Ectodermal cell (in vitro differentiated cells): ENCODE measurements at regions not wholly inside any gene's neighbourhood (a gene's known extent, or its start where the extent isn't known, plus 50 kb on each side); places are given as distances from the start of the nearest gene placed in this dataset.
"Not testable (repeated sequence)": the region's sequence is repeated elsewhere in the genome, so short reads cannot be mapped to it uniquely, and the experiment has no call there.

Experiments used
- H3K27ac ChIP-seq: 2 replicates; pipeline ENCODE4 v1.7.0; 2013; ENCODE audit warnings: mild to moderate bottlenecking, low read depth, low read length; ENCODE audit not compliant: insufficient read depth, poor library complexity, severe bottlenecking
- H3K27me3 ChIP-seq: 2 replicates; pipeline ENCODE4 v1.7.0; 2013; ENCODE audit warnings: mild to moderate bottlenecking, low read length; ENCODE audit not compliant: insufficient read depth, control insufficient read depth, poor library complexity, severe bottlenecking
- H3K36me3 ChIP-seq: one replicate; pipeline ENCODE4 v1.7.0; 2013; ENCODE audit warnings: low read length; ENCODE audit not compliant: control insufficient read depth, insufficient read depth
- H3K4me1 ChIP-seq: one replicate; pipeline ENCODE4 v1.7.0; 2013; ENCODE audit warnings: low read length; ENCODE audit not compliant: control insufficient read depth, insufficient read depth
- H3K4me3 ChIP-seq: 2 replicates; pipeline ENCODE4 v1.7.0; 2013; ENCODE audit warnings: low read depth, low read length, control low read depth; ENCODE audit not compliant: insufficient read depth
- H3K9me3 ChIP-seq: 2 replicates; pipeline ENCODE4 v1.7.0; 2013; ENCODE audit warnings: mild to moderate bottlenecking, low read length, moderate library complexity; ENCODE audit not compliant: control insufficient read depth
- WGBS, 2 experiments: methylation state at CpG; one replicate each; pipeline ENCODE4 v1.1.7; 2013; ENCODE audit warnings: missing lambda C conversion rate in 2 of 2; 5-methylcytosine and 5-hydroxymethylcytosine counted together

DNA sequence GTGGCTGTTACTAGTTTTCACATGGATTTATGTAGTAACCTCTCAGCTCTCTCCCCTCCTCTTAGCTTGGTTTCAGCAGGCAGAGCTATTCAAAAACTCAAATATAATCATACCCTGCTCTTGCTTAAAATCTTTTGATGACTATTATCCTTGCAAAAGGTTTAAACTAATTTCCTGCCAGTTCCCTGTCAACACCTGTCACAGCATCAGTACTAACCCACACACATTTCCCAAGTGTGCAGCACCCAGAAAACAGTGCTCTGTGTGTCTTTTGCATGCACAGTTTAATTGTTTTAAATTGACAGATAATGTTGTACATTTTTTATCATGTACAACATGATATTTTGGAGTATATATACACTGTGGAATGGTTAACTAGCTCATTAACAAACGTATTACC is 202.0 kb downstream of the PAPSS1 start:
- Histone ChIP-seq H3K4me3 (no peak overlapping the region), H3K9me3 (no peaks in the 10 kb centered on the region), H3K36me3 (no peaks in the 10 kb centered on the region), H3K27me3 (no peaks in the 10 kb centered on the region), H3K4me1 (no peaks in the 10 kb centered on the region), H3K27ac (no peak overlapping the region)
- 100% methylated on average over 1 of the region's 1 CpG; no CpG with 5 or more reads in 1 of the 2 experiments for WGBS, 2 experiments

GRCh38 chr4:107512549-107512948 is 207.5 kb downstream of the PAPSS1 start:
- no peak overlapping the region for H3K27ac ChIP-seq
- no peak overlapping the region for H3K4me3 ChIP-seq
- no peaks in the 10 kb centered on the region for H3K9me3 ChIP-seq
- H3K27me3 ChIP-seq = no peaks in the 10 kb centered on the region
- H3K4me1 ChIP-seq = no peaks in the 10 kb centered on the region
- H3K36me3 ChIP-seq = no peaks in the 10 kb centered on the region

DNA sequence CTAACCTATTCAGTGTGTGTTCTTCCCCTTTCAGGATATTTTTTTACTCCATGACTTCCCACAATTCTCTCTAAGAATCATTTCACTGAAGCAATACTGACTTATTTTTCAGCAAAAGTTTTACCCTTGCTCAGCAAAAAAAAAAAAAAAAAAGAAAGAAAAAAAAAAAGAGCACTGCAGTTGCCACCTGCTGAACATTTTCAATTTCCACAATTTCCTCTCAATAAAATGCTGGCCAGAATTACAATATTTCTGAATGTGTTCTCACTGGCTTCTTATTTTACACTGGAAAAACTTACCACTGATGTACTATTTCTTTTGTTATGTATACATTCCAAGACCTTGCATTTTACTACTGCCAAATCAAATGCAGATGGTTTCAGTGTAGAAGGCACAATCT is 210.4 kb downstream of the PAPSS1 start:
- no peak overlapping the region for H3K27ac ChIP-seq
- H3K36me3 ChIP-seq = no peaks in the 10 kb centered on the region
- H3K4me3 ChIP-seq = no peak overlapping the region
- H3K4me1 ChIP-seq = no peaks in the 10 kb centered on the region
- H3K27me3 ChIP-seq = no peaks in the 10 kb centered on the region
- H3K9me3 ChIP-seq = no peaks in the 10 kb centered on the region

DNA sequence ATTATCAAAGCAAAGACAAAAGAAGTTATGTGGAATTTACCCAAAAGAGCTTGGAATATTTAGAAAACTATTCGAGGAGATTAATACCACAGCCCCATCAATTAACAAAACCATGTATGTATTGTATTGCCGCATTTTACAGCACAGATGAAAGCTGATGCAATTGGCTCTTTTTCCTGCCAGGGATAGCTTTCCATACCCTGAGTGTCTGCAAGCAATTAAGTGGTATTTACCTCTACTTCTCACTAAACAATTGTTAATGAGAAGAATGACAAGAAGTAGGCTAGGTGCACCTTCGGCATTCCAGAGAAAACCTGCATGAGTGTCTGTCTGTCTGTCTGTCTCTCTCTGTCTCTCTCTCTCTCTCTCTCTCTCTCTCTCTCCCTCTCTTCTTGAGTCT is 219.5 kb downstream of the PAPSS1 start:
- H3K4me3 ChIP-seq = no peak overlapping the region
- H3K36me3 ChIP-seq = no peaks in the 10 kb centered on the region

GRCh38 chr4:107497054-107497453 is 223.0 kb downstream of the PAPSS1 start:
- Histone ChIP-seq H3K27ac (no peak overlapping the region), H3K27me3 (no peaks in the 10 kb centered on the region), H3K9me3 (no peaks in the 10 kb centered on the region), H3K4me1 (no peaks in the 10 kb centered on the region), H3K36me3 (no peaks in the 10 kb centered on the region), H3K4me3 (no peak overlapping the region)
- WGBS, 2 experiments = 71% methylated on average over 2 of the region's 2 CpGs; no CpG with 5 or more reads in 1 of the 2 experiments

More for the DNA sequence above, 219.5 kb downstream of the PAPSS1 start:
- Histone ChIP-seq H3K27ac (no peak overlapping the region), H3K27me3 (no peaks in the 10 kb centered on the region), H3K9me3 (no peaks in the 10 kb centered on the region), H3K4me1 (no peaks in the 10 kb centered on the region)
- 77 to 86% methylated on average over 3 of the region's 3 CpGs for WGBS, 2 experiments

- H3K4me1 ChIP-seq = no peaks in the 10 kb centered on the region
- H3K27ac ChIP-seq = no peak overlapping the region
- H3K9me3 ChIP-seq = no peaks in the 10 kb centered on the region
- no peaks in the 10 kb centered on the region for H3K36me3 ChIP-seq
- H3K4me3 ChIP-seq = no peak overlapping the region
- H3K27me3 ChIP-seq = no peaks in the 10 kb centered on the region
- 79 to 88% methylated on average over 3 to 5 of the region's 5 CpGs for whole genome bisulfite sequencing, 2 experiments
Observed at GRCh38 chr4:107492566-107492965, 227.5 kb downstream of the PAPSS1 start.

DNA sequence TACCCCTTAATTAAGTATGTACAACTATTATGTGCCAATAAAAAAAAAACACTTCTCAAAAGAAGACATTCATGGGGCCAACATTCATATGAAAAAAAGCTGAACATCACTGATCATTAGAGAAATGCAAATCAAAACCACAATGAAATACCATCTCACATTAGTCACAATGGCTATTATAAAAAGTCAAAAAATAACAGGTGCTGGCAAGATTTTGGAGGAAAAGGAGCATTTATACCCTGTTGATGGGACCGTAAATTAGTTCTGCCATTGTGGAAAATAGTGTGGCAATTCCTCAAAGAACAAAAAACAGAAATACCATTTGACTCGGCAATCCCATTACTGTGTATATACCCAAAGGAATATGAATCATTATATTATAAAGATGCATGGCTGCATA is 229.9 kb downstream of the PAPSS1 start:
- Histone ChIP-seq H3K9me3 (no peaks in the 10 kb centered on the region), H3K27ac (no peak overlapping the region), H3K4me1 (no peaks in the 10 kb centered on the region), H3K27me3 (no peaks in the 10 kb centered on the region), H3K36me3 (no peaks in the 10 kb centered on the region), H3K4me3 (no peak overlapping the region)
- 77 to 100% methylated on average over 1 to 2 of the region's 2 CpGs for WGBS, 2 experiments

DNA sequence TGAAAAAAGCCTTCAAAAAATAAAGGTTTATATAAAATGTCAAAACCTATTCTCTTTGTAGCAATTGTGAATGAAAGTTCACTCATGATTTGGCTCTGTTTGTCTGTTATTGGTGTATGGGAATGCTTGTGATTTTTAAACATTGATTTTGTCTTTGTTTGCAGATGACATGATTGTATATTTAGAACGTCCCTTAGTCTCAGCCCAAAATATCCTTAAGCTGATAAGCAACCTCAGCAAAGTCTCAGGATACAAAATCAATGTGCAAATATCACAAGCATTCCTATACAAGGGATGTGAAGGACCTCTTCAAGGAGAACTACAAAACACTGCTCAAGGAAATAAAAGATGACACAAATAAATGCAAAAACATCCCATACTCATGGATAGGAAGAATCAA is 236.4 kb downstream of the PAPSS1 start:
- H3K4me3 ChIP-seq, H3K27ac ChIP-seq, H3K36me3 ChIP-seq, H3K27me3 ChIP-seq, H3K9me3 ChIP-seq, H3K4me1 ChIP-seq: not testable (repeated sequence)
- WGBS, 2 experiments = 13% methylated on average over 1 of the region's 1 CpG; no CpG with 5 or more reads in 1 of the 2 experiments

- no peaks in the 10 kb centered on the region for H3K27me3 ChIP-seq
- H3K27ac ChIP-seq = no peak overlapping the region
- no peaks in the 10 kb centered on the region for H3K9me3 ChIP-seq
- H3K4me3 ChIP-seq = no peak overlapping the region
- no peaks in the 10 kb centered on the region for H3K4me1 ChIP-seq
- H3K36me3 ChIP-seq = no peaks in the 10 kb centered on the region
- WGBS, 2 experiments = 88 to 95% methylated on average over 2 of the region's 2 CpGs
Observed at GRCh38 chr4:107482546-107482945, 237.5 kb downstream of the PAPSS1 start.

DNA sequence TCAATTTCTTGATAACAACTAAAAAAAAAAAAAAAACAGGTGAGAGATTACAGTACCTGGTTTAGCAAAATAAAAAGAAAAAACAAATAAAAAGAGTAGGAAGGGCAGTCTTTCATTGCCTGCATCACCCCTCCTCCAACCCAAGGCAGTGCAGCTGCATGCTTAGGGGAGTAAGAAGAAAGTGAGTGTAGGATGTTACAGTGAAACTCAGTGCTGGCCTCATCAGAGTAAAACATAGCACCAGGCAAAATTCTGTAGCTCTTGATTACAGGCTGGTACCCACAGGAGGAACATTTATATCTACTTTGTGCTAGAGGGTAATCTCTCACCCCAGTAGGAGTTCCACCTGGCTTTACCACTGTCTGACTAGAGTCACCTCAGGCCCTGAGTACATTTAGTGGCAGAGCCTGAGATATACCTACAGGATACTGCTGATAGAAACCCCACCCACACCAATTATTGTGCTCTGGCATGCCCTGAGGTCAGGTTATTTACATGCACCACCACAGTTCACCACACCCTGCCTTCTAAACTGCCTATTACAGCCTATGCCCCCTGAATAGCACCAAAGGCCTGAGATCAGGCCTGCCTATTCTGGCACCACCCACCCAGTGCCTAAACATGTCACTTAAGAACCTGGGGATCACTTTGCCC is 241.6 kb downstream of the PAPSS1 start:
- Histone ChIP-seq H3K4me3 (no peak overlapping the region), H3K4me1 (no peaks in the 10 kb centered on the region), H3K36me3 (no peaks in the 10 kb centered on the region), H3K9me3 (no peaks in the 10 kb centered on the region), H3K27me3 (no peaks in the 10 kb centered on the region), H3K27ac (no peak overlapping the region)

GRCh38 chr4:107473126-107473525 is 246.9 kb downstream of the PAPSS1 start:
- no peaks in the 10 kb centered on the region for H3K27me3 ChIP-seq
- H3K9me3 ChIP-seq = no peaks in the 10 kb centered on the region
- H3K36me3 ChIP-seq = no peaks in the 10 kb centered on the region
- H3K27ac ChIP-seq = no peak overlapping the region
- H3K4me1 ChIP-seq = no peaks in the 10 kb centered on the region
- H3K4me3 ChIP-seq = no peak overlapping the region
- 56 to 60% methylated on average over 1 of the region's 1 CpG for WGBS, 2 experiments
